RWPE1 (cell line): ENCODE measurements at regions not wholly inside any gene's neighbourhood (a gene's known extent, or its start where the extent isn't known, plus 50 kb on each side); places are given as distances from the start of the nearest gene placed in this dataset.
"Not testable (repeated sequence)": the region's sequence is repeated elsewhere in the genome, so short reads cannot be mapped to it uniquely, and the experiment has no call there.

Experiments
- CTCF ChIA-PET: fragments of 350-600 bp; sonication (Branson Sonifier 250); formaldehyde crosslinking; extraction: SDS; loops from one replicate; lab custom pipeline; 2021; lab: Yijun Ruan, JAX
- POLR2A ChIA-PET: fragments of 400-600 bp; formaldehyde crosslinking; extraction: SDS; loops from one replicate; lab custom pipeline; 2020; ENCODE audit warnings: antibody characterized with exemption; ENCODE audit not compliant: low non-redundant PET; lab: Yijun Ruan, JAX
- DNase-seq: peaks from one replicate; pipeline ENCODE4 v3.0.0; 2012; ENCODE audit warnings: low spot score
- H3K27ac ChIP-seq: fragments of 450-650 bp; 2 replicates; pipeline ENCODE4 v1.5.1; 2017
- CTCF ChIP-seq: fragments of 450-650 bp; conservative IDR thresholded peaks from 2 replicates; pipeline ENCODE4 v1.5.1; 2017; ENCODE audit warnings: low read depth, mild to moderate bottlenecking

- no peak overlapping the region for H3K27ac ChIP-seq
- POLR2A ChIA-PET: no interaction called here
- CTCF ChIA-PET: no interaction called here
- no peak for DNase-seq
- TF ChIP-seq CTCF: no peak
These were observed 186.9 kb upstream of the CRBN start for GRCh38 chr3:3366386-3366785.

- POLR2A ChIA-PET: no interaction called here
These were observed 186.2 kb upstream of the CRBN start for GRCh38 chr3:3365716-3366115.

DNA sequence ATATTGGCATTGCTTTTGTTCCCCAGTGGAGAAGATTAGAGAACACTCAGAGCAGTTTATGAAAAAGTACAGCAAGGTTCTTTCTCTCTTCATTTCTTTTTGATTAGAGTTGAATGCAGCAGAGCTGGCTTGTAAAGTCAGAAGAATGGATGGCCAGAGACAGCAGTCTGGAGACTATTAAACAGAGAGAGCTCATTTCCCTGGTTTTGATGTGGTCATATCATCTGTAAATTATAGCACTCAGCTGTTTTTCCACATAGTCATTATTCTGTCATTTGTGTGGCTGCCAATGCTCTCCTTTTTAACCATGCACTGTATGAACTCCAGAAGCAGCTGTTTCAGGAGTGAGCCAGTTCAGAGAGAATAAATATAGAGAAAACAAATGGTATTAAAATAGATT lies 177.4 kb upstream of the CRBN start:
- no peak for DNase-seq
- H3K27ac ChIP-seq: no peak overlapping the region
- no peak for TF ChIP-seq CTCF
- POLR2A ChIA-PET: no interaction called here
- CTCF ChIA-PET: no interaction called here

More at GRCh38 chr3:3365716-3366115, 186.2 kb upstream of the CRBN start:
- H3K27ac ChIP-seq: no peak overlapping the region
- CTCF ChIA-PET: interaction anchor here (0.7 kb wide), 1 partner anchor 922 kb away, joined by 3 read pairs; no protein-coding TSS in a partner anchor
- DNase-seq: no peak
- no peak for TF ChIP-seq CTCF

GRCh38 chr3:3355442-3355841 lies 176.0 kb upstream of the CRBN start:
- CTCF ChIA-PET: no interaction called here
- H3K27ac ChIP-seq: no peak overlapping the region
- no peak for DNase-seq
- POLR2A ChIA-PET: no interaction called here
- TF ChIP-seq CTCF: no peak

- POLR2A ChIA-PET: no interaction called here
- CTCF ChIA-PET: no interaction called here
- H3K27ac ChIP-seq: no peak overlapping the region
- no peak for DNase-seq
- no peak for TF ChIP-seq CTCF
These were observed 173.7 kb upstream of the CRBN start for GRCh38 chr3:3353153-3353552.

- DNase-seq: no peak
- POLR2A ChIA-PET: no interaction called here
- CTCF ChIA-PET: no interaction called here
- no peak overlapping the region for H3K27ac ChIP-seq
- TF ChIP-seq CTCF: no peak
These were observed 171.7 kb upstream of the CRBN start for GRCh38 chr3:3351226-3351625.

DNA sequence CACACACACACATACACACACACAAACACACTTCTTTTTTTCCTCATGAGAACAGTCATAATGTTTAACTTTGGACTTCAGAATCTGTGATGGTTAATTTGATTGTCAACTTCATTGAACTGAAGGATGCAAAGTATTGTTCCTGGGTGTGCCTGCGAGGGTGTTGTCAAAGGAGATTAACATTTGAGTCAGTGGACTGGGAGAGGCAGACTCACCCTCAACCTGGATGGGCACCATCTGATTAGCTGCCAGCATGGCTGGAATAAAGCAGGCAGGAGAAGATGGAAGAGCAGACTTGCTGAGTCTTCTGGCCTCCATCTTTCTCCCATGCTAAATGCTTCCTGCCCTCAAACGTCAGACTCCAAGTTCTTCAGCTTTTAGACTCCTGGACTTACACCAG lies 167.6 kb upstream of the CRBN start:
- POLR2A ChIA-PET, DNase-seq, H3K27ac ChIP-seq, CTCF ChIA-PET: not testable (repeated sequence)
